Tibial artery (tissue), 4 donors: ENCODE measurements at regions not wholly inside any gene's neighbourhood (a gene's known extent, or its start where the extent isn't known, plus 50 kb on each side); places are given as distances from the start of the nearest gene placed in this dataset.

Experiments
- DNase-seq, 2 donors: peaks; one replicate each; pipeline ENCODE4 v3.0.0-alpha.2; 2019
- H3K27ac ChIP-seq, 2 donors: fragments of 200-600 bp; sonication (generic) in 1 of 2; 1 replicate in 1 of 2; 2 replicates in 1 of 2; pipeline ENCODE4 v1.5.1; 2018 to 2019; ENCODE audit warnings: mild to moderate bottlenecking in 1 of 2
- H3K27me3 ChIP-seq, 2 donors: fragments of 200-600 bp; sonication (generic) in 1 of 2; one replicate each; pipeline versions ENCODE4 v1.5.1 to v1.6.0; 2016 to 2019
- H3K36me3 ChIP-seq, 3 donors: fragments of 200-600 bp; sonication (generic) in 2 of 3; one replicate each; pipeline ENCODE4 v1.5.1; 2016 to 2019; ENCODE audit warnings: mild to moderate bottlenecking in 2 of 3
- H3K4me1 ChIP-seq, 4 donors: fragments of 200-600 bp; sonication (generic) in 2 of 4; 1 replicate in 3 of 4; 2 replicates in 1 of 4; pipeline ENCODE4 v1.5.1; 2016 to 2019
- H3K4me3 ChIP-seq, 2 donors: fragments of 200-600 bp; sonication (generic) in 1 of 2; 1 replicate in 1 of 2; 2 replicates in 1 of 2; pipeline ENCODE4 v1.5.1; 2018 to 2019; ENCODE audit warnings: mild to moderate bottlenecking in 2 of 2
- H3K9me3 ChIP-seq, 3 donors: fragments of 200-600 bp; sonication (generic) in 1 of 3; one replicate each; pipeline ENCODE4 v1.5.1; 2016 to 2019
- intact Hi-C: fragments of 100-400 bp; cut with DNase I; formaldehyde crosslinking; loops from one replicate; pipeline ENCODE4 v1.15.0; 2023; ENCODE audit warnings: low total_unique reads
- TF ChIP-seq, protein P1 (sequence below), 2 experiments: fragments of 200-600 bp in 1 of 2; fragments of 450-650 bp in 1 of 2; IDR thresholded peaks; one replicate each; pipeline ENCODE4 v1.5.1; 2017 to 2019; ENCODE audit warnings: antibody characterized with exemption in 2 of 2, mild to moderate bottlenecking in 1 of 2, moderate library complexity in 1 of 2

GRCh38 chr14:95385701-95386100 lies 66.0 kb upstream of the CLMN start:
- intact Hi-C loops, result no loop called here
- Histone ChIP-seq H3K9me3 (peaks cover 0 to 6% (median under 1%) of the 10 kb centered on the region in 3 donors), H3K27me3 (no peaks in the 10 kb centered on the region), H3K36me3 (no peaks in the 10 kb centered on the region), H3K4me1 (peaks cover 0 to 33% (median 16%) of the 10 kb centered on the region in 4 donors), H3K27ac (no peak overlapping the region), H3K4me3 (no peak overlapping the region)
- peak in 1 of 2 donors; percentile 25 for DNase-seq
- TF ChIP-seq, protein P1, sequence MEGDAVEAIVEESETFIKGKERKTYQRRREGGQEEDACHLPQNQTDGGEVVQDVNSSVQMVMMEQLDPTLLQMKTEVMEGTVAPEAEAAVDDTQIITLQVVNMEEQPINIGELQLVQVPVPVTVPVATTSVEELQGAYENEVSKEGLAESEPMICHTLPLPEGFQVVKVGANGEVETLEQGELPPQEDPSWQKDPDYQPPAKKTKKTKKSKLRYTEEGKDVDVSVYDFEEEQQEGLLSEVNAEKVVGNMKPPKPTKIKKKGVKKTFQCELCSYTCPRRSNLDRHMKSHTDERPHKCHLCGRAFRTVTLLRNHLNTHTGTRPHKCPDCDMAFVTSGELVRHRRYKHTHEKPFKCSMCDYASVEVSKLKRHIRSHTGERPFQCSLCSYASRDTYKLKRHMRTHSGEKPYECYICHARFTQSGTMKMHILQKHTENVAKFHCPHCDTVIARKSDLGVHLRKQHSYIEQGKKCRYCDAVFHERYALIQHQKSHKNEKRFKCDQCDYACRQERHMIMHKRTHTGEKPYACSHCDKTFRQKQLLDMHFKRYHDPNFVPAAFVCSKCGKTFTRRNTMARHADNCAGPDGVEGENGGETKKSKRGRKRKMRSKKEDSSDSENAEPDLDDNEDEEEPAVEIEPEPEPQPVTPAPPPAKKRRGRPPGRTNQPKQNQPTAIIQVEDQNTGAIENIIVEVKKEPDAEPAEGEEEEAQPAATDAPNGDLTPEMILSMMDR (IDR thresholded peaks at IDR 0.05), result no peak

- H3K27me3 ChIP-seq, result no peaks in the 10 kb centered on the region
- intact Hi-C loops, result no loop called here
- TF ChIP-seq, protein P1 (IDR thresholded peaks at IDR 0.05), result no peak
- peaks cover 0 to 9% (median 3%) of the 10 kb centered on the region in 4 donors for H3K4me1 ChIP-seq
- no peak for DNase-seq
- H3K36me3 ChIP-seq, result no peaks in the 10 kb centered on the region
- H3K4me3 ChIP-seq, result no peak overlapping the region
- peaks cover 0 to 28% (median 17%) of the 10 kb centered on the region in 3 donors for H3K9me3 ChIP-seq
- no peak overlapping the region for H3K27ac ChIP-seq
These were observed 63.0 kb upstream of the CLMN start for GRCh38 chr14:95382747-95383146.

- Histone ChIP-seq H3K4me3 (no peak overlapping the region), H3K27me3 (no peaks in the 10 kb centered on the region), H3K27ac (no peak overlapping the region), H3K36me3 (no peaks in the 10 kb centered on the region), H3K9me3 (peaks cover 0 to 28% (median 17%) of the 10 kb centered on the region in 3 donors), H3K4me1 (no peaks in the 10 kb centered on the region)
- no peak for DNase-seq
- intact Hi-C loops, result no loop called here
- TF ChIP-seq, protein P1 (IDR thresholded peaks at IDR 0.05), result no peak
These were observed 62.0 kb upstream of the CLMN start for GRCh38 chr14:95381726-95382125.

- TF ChIP-seq, protein P1 (IDR thresholded peaks at IDR 0.05), result no peak
- Histone ChIP-seq H3K27ac (no peak overlapping the region), H3K36me3 (no peaks in the 10 kb centered on the region), H3K9me3 (peaks cover 0 to 28% (median 17%) of the 10 kb centered on the region in 3 donors), H3K4me3 (no peak overlapping the region), H3K27me3 (no peaks in the 10 kb centered on the region), H3K4me1 (no peaks in the 10 kb centered on the region)
- no peak for DNase-seq
- intact Hi-C loops, result no loop called here
These were observed 60.8 kb upstream of the CLMN start for GRCh38 chr14:95380350-95381042.

- Histone ChIP-seq H3K4me1 (no peaks in the 10 kb centered on the region), H3K36me3 (no peaks in the 10 kb centered on the region), H3K4me3 (no peak overlapping the region), H3K27me3 (no peaks in the 10 kb centered on the region), H3K27ac (no peak overlapping the region), H3K9me3 (peaks cover 0 to 28% (median 17%) of the 10 kb centered on the region in 3 donors)
- intact Hi-C loops, result no loop called here
- TF ChIP-seq, protein P1 (IDR thresholded peaks at IDR 0.05), result no peak
- DNase-seq, result no peak
These were observed 59.9 kb upstream of the CLMN start for GRCh38 chr14:95379634-95380033.
